SK-N-SH treated with all-trans-retinoic acid at 6 μM for 48 hours (cell line): ENCODE measurements at regions not wholly inside any gene's neighbourhood (a gene's known extent, or its start where the extent isn't known, plus 50 kb on each side); places are given as distances from the start of the nearest gene placed in this dataset.

Source experiments
- ATAC-seq: fragments of 200-7000 bp; cut with Tn5 transposase; 3 replicates; pipeline ENCODE4 v1.9.1; 2020; ENCODE audit warnings: mild to moderate bottlenecking, moderate library complexity
- ARNTL ChIP-seq: fragments of 450-650 bp; formaldehyde crosslinking; IDR thresholded peaks from 2 replicates; pipeline ENCODE4 v1.5.0; 2020; ENCODE audit warnings: low read depth, mild to moderate bottlenecking, moderate library complexity, borderline replicate concordance
- BACH2 ChIP-seq: fragments of 250-450 bp; sonication (Bioruptor Pico); IDR thresholded peaks from 2 replicates; pipeline ENCODE4 v1.9.0; 2021; ENCODE audit warnings: mild to moderate bottlenecking, borderline replicate concordance
- CSDC2 ChIP-seq: fragments of 250-450 bp; sonication (Bioruptor Pico); IDR thresholded peaks from 2 replicates; pipeline ENCODE4 v1.5.0; 2020; ENCODE audit warnings: mild to moderate bottlenecking, moderate library complexity
- CSRNP3 ChIP-seq: fragments of 250-450 bp; sonication (Bioruptor Pico); IDR thresholded peaks from 2 replicates; pipeline ENCODE4 v1.5.1; 2021; ENCODE audit warnings: mild to moderate bottlenecking, moderate library complexity
- ESRRG ChIP-seq: fragments of 250-450 bp; sonication (Bioruptor Pico); IDR thresholded peaks from 2 replicates; pipeline ENCODE4 v1.6.1; 2021; ENCODE audit warnings: mild to moderate bottlenecking
- GLIS3 ChIP-seq: fragments of 250-450 bp; sonication (Bioruptor Pico); IDR thresholded peaks from 2 replicates; pipeline ENCODE4 v1.5.0; 2020; ENCODE audit warnings: mild to moderate bottlenecking, moderate library complexity
- ISL1 ChIP-seq: fragments of 250-450 bp; sonication (Bioruptor Pico); IDR thresholded peaks from 2 replicates; pipeline ENCODE4 v2.1.2; 2022; ENCODE audit warnings: mild to moderate bottlenecking, moderate library complexity
- PPARA ChIP-seq: fragments of 250-450 bp; sonication (Bioruptor Pico); IDR thresholded peaks from 2 replicates; pipeline ENCODE4 v1.5.0; 2020; ENCODE audit warnings: mild to moderate bottlenecking, borderline replicate concordance
- RARB ChIP-seq: fragments of 250-450 bp; sonication (Bioruptor Pico); IDR thresholded peaks from 2 replicates; pipeline ENCODE4 v1.8.0; 2021; ENCODE audit warnings: mild to moderate bottlenecking, moderate library complexity
- SNAI2 ChIP-seq: fragments of 250-450 bp; sonication (Bioruptor Pico); IDR thresholded peaks from 2 replicates; pipeline ENCODE4 v1.5.0; 2020; ENCODE audit warnings: mild to moderate bottlenecking, moderate library complexity
- TCF4 ChIP-seq: fragments of 250-450 bp; sonication (Bioruptor Pico); IDR thresholded peaks from 2 replicates; pipeline ENCODE4 v1.8.0; 2021; ENCODE audit warnings: mild to moderate bottlenecking, moderate library complexity, borderline replicate concordance
- TOX ChIP-seq: fragments of 250-450 bp; sonication (Bioruptor Pico); IDR thresholded peaks from 2 replicates; pipeline ENCODE4 v1.8.0; 2021; ENCODE audit warnings: mild to moderate bottlenecking, moderate library complexity, borderline replicate concordance
- TSHZ2 ChIP-seq: fragments of 250-450 bp; sonication (Bioruptor Pico); IDR thresholded peaks from 2 replicates; pipeline ENCODE4 v1.5.0; 2020; ENCODE audit warnings: mild to moderate bottlenecking, moderate library complexity
- ZFP3 ChIP-seq: fragments of 250-450 bp; sonication (Bioruptor Pico); IDR thresholded peaks from 2 replicates; pipeline ENCODE4 v1.5.0; 2020; ENCODE audit warnings: mild to moderate bottlenecking, moderate library complexity
- ZFP30 ChIP-seq: fragments of 450-650 bp; formaldehyde crosslinking; IDR thresholded peaks from 2 replicates; pipeline ENCODE4 v1.5.0; 2022; ENCODE audit warnings: mild to moderate bottlenecking, moderate library complexity
- ZNF565 ChIP-seq: fragments of 450-650 bp; formaldehyde crosslinking; conservative IDR thresholded peaks from 2 replicates; pipeline ENCODE4 v1.5.0; 2020; ENCODE audit warnings: low read depth, mild to moderate bottlenecking, moderate library complexity
- ZNF70 ChIP-seq: fragments of 450-650 bp; formaldehyde crosslinking; IDR thresholded peaks from 2 replicates; pipeline ENCODE4 v1.5.0; 2020; ENCODE audit warnings: mild to moderate bottlenecking, moderate library complexity
- ZNF8 ChIP-seq: fragments of 450-650 bp; formaldehyde crosslinking; IDR thresholded peaks from 2 replicates; pipeline ENCODE4 v1.5.0; 2020; ENCODE audit warnings: mild to moderate bottlenecking, moderate library complexity
- TF ChIP-seq, protein P1 (sequence below): fragments of 250-450 bp; sonication (Bioruptor Pico); IDR thresholded peaks from 2 replicates; pipeline ENCODE4 v1.8.0; 2020; ENCODE audit warnings: mild to moderate bottlenecking, moderate library complexity, borderline replicate concordance
- TF ChIP-seq, protein P2 (sequence below): fragments of 250-450 bp; sonication (Bioruptor Pico); IDR thresholded peaks from 2 replicates; pipeline ENCODE4 v1.8.0; 2021; ENCODE audit warnings: low read depth, mild to moderate bottlenecking, moderate library complexity, borderline replicate concordance

- ATAC-seq: no peak
- TF ChIP-seq BACH2 (CRISPR knock-in tag) (no peak), GLIS3 (CRISPR knock-in tag) (no peak), ZNF8 (CRISPR knock-in tag) (no peak), TCF4 (CRISPR knock-in tag) (no peak), ZFP3 (no peak), ARNTL (CRISPR knock-in tag) (no peak), ZNF565 (CRISPR knock-in tag) (no peak)
- TF ChIP-seq, all 23 proteins: peak for 0
Observed at GRCh38 chr4:42205541-42205940, 53.1 kb upstream of the BEND4 start.

GRCh38 chr4:42216664-42217063, 64.2 kb upstream of the BEND4 start:
- no peak for TF ChIP-seq TSHZ2 (CRISPR knock-in tag)
- no peak for TF ChIP-seq ARNTL (CRISPR knock-in tag)
- TF ChIP-seq, all 23 proteins: peak for 0
- no peak for ATAC-seq

DNA sequence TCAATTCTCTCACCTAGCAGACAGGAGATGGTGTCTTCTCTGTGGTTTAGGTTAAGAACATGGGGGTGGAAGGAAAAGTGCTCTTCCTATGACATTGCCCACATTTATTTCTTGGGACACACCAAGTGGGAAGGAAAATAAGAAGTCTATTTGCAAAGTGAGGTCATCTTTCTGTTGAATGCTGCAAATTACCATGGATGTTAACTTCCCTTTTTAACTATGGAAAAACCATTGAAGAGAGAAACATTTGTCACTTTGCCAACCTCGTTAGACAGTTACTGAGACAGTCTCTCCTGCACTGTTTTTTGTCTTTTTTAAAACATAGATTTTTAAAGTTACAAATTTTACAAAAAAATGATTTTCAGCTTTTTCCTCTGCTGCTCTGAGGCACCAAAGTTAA, 72.8 kb upstream of the BEND4 start:
- no peak for ATAC-seq
- no peak for TF ChIP-seq ZFP30 (CRISPR knock-in tag)
- no peak for TF ChIP-seq ESRRG
- TF ChIP-seq ZFP3: no peak

DNA sequence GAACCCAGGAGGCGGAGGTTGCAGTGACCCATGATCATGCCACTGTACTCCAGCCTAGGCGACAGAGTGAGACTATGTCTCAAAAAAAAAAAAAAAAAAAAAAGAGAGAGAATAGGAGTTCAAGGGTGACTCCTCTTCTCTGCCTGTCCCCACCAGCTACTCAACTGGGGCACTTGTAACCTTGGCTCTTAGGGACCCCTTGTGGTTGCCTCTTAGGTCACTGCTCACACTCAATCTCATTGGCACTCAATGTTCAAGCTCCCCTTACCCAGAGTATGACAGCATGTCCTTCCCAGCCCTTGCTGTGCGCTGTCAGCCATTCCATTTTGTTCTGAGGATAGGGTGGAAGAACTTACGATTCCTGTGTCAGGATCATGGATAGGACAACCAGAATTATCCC, 82.4 kb upstream of the BEND4 start:
- no peak for ATAC-seq
- TF ChIP-seq CSDC2 (CRISPR knock-in tag) (no peak), CSRNP3 (CRISPR knock-in tag) (no peak), ESRRG (no peak), PPARA (CRISPR knock-in tag) (no peak), ZFP30 (CRISPR knock-in tag) (no peak), TCF4 (CRISPR knock-in tag) (no peak), GLIS3 (CRISPR knock-in tag) (no peak), ZNF565 (CRISPR knock-in tag) (no peak), ZFP3 (no peak), SNAI2 (CRISPR knock-in tag) (no peak), RARB (CRISPR knock-in tag) (no peak), ISL1 (CRISPR knock-in tag) (no peak), TSHZ2 (CRISPR knock-in tag) (no peak), TOX (CRISPR knock-in tag) (no peak), ZNF8 (CRISPR knock-in tag) (no peak), ARNTL (CRISPR knock-in tag) (no peak), ZNF70 (CRISPR knock-in tag) (no peak)
- TF ChIP-seq, protein P1, sequence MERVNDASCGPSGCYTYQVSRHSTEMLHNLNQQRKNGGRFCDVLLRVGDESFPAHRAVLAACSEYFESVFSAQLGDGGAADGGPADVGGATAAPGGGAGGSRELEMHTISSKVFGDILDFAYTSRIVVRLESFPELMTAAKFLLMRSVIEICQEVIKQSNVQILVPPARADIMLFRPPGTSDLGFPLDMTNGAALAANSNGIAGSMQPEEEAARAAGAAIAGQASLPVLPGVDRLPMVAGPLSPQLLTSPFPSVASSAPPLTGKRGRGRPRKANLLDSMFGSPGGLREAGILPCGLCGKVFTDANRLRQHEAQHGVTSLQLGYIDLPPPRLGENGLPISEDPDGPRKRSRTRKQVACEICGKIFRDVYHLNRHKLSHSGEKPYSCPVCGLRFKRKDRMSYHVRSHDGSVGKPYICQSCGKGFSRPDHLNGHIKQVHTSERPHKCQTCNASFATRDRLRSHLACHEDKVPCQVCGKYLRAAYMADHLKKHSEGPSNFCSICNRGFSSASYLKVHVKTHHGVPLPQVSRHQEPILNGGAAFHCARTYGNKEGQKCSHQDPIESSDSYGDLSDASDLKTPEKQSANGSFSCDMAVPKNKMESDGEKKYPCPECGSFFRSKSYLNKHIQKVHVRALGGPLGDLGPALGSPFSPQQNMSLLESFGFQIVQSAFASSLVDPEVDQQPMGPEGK (CRISPR knock-in tag): no peak
- TF ChIP-seq, protein P2, sequence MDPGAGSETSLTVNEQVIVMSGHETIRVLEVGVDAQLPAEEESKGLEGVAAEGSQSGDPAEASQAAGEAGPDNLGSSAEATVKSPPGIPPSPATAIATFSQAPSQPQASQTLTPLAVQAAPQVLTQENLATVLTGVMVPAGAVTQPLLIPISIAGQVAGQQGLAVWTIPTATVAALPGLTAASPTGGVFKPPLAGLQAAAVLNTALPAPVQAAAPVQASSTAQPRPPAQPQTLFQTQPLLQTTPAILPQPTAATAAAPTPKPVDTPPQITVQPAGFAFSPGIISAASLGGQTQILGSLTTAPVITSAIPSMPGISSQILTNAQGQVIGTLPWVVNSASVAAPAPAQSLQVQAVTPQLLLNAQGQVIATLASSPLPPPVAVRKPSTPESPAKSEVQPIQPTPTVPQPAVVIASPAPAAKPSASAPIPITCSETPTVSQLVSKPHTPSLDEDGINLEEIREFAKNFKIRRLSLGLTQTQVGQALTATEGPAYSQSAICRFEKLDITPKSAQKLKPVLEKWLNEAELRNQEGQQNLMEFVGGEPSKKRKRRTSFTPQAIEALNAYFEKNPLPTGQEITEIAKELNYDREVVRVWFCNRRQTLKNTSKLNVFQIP (CRISPR knock-in tag): no peak
